ENCODE measurements at regions not wholly inside any gene's neighbourhood (a gene's known extent, or its start where the extent isn't known, plus 50 kb on each side); places are given as distances from the start of the nearest gene placed in this dataset.
"Not testable (repeated sequence)": the region's sequence is repeated elsewhere in the genome, so short reads cannot be mapped to it uniquely, and the experiment has no call there.

DNA sequence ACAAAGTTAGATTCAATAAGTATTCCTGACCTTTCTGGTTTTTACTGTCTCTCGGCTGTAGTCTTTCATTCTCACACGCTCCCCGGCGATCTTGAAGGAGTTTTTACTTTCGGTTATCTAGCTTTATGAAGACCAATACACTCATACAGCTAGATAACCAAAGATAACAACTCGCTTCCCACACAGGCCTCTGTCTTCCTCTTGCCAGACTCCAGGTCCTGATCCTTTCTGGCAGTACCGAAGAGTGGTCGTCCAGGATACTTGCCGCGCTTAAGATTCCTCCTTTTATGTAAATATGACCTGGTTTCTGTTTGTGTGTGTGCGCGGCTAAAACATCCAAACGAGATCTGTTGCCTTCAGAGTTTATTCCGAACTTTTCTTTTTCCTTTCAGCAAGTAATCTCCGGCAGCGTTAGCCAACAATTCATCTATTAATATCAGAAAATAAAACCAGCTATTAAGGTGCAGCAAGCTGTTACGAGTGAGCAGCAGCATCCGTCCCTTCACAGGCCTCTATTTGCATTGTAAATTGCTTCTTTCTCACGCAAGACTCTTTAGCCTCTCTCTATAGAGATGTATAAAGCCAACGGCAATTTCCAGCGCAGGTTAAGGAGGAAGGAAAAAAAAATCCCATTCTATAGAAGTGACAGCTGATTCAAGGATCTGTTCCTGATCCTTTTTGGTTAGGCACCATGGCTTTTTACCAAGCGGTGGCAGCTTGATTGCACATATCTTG lies 216.1 kb downstream of the MEF2C start:
- DNase-seq (ENCODE audit: low spot score): no peak

DNA sequence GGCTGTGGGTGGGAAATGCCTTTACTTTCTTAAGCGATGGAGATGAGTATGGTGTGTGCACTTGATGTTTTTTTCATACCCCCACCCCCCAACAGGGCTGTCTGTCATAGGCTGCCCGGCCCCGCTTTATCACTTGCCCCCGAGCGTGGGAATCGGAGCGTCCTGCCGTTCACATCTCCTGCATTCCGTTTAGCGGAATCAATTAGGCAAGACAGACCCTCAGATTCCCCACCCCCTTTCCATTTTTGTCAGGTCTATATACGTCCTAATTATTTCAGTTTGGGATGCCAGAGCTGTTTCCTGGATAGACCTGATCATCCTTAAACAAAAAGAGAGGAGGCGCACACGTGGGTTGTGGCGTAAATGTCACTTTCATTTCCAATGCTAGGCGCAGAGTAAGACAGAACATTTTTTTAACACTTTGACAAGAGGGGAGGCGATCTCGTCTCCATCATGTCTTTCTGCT lies 217.2 kb downstream of the MEF2C start:
- DNase-seq (ENCODE audit: low spot score): peak; percentile 64

DNA sequence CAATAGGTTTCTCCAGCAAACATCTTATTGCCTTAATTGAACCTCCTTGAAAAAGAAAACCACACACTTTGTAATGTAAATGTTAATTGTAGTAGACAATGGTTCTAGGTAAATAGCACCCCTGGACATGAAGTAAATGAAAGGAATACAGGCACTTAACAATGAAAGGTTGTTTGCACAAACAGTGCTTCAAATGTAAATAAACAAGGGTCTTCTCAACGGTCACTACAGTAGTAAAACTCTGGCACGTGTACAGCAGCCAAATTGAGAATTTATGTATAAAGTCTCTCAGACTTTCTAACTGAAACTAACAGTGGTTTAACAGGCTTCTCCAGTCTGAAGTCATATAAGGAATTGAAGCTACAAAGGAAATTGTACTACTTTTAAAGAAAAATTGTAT lies 218.3 kb downstream of the MEF2C start:
- DNase-seq (ENCODE audit: low spot score): no peak

DNA sequence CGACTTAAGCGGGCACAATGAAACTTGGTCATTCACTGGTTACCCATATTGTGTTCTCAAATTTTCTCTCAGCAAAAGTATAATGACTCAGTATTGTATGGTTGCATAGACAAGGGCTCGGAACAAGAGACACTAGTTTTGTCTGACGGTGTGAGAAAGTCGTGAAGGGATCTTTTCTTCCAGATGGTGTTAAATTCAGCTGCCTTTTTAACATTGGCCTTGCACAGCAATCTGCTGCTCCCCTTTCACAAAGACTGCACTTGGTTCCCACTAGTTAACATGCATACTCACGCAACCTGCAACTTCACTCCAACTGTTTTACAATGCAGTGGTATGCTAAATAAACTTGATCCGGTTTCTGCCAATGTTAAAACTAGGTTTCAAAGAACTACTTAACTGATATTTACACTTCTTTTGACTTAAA lies 219.2 kb downstream of the MEF2C start:
- no peak for DNase-seq (ENCODE audit: low spot score)

DNA sequence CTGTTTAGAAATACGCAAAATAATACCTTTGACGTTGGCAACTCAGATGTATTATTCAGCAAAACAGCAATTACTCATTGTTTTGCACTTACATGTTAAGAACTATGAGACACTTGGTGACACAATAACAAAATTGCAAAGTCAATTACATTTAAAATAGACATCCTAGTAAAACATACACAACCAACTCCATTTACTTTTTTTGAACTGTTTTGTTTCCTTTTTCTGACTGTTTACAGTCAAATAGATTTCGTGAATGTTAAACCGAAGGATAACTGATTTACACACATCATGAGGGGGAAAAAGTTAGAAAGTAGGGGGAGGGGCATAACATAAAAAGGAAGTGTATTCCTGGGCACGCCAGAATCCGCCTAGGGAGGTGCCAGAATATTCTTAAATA lies 220.1 kb downstream of the MEF2C start:
- no peak for DNase-seq (ENCODE audit: low spot score)

DNA sequence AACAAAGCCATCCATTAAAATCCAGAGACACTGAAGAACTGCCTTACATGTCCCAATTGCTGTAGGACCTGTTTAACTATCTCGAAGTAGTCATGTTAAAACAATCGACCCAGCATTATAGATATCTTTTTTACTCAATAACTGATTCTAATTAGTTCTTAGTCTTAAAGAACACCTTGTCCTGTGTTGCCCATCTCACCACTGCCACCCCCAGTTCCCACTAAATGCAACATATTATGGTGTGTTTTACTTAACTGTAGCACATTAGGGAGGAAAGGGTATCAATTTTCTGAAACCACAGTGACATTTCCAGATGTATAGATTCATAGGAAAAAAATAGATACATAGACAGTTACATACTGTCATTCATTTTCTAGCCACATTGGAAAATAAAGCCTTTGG lies 221.2 kb downstream of the MEF2C start:
- DNase-seq (ENCODE audit: low spot score): no peak

DNA sequence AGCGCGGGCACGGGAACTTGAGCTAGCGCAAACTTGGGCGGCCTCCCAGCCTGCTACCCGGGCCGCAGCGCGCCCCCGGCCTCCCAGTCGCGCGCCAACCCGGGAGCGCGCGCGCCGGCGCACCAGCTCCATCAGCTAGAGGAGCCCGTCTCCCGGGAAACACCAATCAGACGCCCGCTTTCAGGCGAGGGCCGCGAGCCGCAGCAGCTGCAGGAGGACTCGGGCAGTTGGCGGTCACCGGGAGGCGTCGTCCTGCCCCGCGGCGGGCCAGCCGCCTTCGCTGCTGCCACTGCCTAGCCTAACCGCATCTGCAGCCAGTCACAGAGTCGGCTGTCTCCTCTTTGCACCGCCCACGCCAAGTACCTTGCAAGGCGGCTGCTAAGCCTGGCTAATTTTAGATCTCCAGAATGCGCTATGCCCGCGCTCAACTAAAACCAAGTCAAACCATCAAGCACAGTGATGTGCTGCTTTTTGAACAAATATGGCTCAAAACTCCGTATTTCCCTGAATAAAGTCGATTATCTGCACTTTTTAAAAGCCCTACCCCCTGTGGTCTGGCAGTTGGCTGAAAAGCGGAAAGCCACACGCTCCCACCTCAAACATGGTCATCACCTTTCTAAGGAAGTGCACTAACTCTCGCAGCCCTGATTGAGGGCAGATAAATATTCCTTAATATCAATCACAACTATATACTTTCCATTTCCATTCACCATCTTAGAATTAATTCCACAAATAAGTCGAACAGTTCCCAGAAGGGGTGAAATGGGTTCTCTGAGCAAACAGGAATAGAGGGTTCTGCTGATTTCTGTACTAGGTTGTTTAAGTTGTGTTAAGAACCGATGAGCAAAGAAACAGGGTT lies 221.8 kb downstream of the MEF2C start:
- DNase-seq (ENCODE audit: low spot score): peak; percentile 85

DNA sequence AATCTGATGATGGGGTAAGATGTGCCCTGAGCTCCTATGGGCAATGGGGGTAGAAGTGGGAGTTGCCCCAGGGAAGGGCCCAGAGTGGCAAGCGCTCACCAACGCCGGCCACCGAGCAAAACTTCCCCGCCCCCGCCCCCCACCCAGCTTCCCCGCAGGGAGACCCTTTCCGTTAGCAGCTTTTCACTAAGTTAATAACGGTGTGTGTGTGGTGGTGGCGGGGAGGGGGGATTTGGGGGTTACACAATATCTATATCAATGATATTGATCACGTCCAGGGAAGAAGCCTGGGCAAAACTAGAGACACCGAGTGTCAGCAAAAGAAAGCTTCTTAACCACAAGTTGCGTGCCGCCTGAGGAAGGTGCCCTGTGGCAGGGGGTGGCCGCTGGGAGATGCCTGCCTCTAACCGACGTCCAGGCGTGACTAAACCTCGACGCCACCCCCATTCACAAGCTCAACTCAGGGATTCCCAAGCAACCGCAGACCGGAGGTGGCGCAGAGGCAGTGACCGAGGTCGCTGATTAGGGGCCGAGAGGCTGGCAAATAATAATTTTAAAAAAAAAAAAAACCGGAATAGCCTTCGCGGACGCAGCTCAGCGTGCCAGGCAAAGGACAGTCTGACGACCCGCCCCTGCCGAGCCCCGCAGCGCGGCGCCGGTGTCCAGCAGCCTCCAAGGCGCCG lies 222.6 kb downstream of the MEF2C start:
- no peak for DNase-seq (ENCODE audit: low spot score)

DNA sequence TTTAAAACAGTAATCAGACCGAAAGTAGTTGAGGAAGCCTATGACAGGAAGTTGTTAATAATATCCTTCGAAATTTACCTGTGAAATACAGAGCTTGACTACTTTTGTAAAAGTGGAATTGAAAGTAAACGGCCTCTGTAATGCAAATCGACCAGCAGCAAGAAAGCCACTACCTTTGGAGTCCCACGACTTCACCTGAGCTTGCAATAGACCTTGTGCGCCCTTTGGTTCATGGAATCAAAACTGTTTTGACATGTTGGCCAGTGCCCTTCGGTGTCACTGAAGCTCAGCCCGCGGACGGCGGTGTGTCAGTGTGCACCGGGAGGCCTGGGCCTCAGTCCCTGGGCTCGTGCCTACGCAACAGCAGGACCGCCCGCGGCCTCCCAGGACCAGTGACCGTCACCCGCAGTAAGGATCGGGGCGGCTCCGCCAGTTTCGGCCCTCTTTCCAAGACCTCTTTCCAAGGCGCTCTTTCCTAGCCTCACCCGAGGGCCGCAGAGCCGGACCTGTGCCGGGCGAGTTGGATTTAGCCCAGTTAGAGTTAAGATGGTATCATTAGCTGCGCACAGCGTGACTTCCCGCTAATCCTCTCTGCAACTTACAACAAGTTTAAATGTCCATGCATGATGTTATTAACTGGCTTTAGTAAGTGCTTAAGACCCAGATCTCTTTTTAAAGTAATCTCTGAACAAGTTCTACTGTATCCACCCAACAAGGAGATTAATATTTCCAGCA lies 223.3 kb downstream of the MEF2C start:
- no peak for DNase-seq (ENCODE audit: low spot score)

DNA sequence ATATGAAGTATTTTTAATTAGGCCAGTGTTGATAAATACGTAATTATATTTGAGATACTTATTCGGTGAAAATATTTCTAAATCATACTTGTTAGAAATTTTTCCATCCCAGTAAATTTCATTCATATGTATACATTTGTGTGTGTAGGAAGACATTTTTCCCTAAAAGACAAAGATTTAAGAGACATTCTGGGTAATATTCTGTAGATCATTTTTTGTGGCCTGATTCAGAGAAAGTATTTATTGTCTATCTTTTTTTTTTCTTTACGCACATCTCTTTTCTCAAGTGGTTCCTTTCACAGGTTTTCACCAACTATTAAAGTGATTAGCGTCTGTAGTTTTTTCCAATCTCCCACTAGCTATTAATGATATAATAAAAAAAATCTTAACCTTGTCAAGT lies 224.1 kb downstream of the MEF2C start:
- no peak for DNase-seq (ENCODE audit: low spot score)

DNA sequence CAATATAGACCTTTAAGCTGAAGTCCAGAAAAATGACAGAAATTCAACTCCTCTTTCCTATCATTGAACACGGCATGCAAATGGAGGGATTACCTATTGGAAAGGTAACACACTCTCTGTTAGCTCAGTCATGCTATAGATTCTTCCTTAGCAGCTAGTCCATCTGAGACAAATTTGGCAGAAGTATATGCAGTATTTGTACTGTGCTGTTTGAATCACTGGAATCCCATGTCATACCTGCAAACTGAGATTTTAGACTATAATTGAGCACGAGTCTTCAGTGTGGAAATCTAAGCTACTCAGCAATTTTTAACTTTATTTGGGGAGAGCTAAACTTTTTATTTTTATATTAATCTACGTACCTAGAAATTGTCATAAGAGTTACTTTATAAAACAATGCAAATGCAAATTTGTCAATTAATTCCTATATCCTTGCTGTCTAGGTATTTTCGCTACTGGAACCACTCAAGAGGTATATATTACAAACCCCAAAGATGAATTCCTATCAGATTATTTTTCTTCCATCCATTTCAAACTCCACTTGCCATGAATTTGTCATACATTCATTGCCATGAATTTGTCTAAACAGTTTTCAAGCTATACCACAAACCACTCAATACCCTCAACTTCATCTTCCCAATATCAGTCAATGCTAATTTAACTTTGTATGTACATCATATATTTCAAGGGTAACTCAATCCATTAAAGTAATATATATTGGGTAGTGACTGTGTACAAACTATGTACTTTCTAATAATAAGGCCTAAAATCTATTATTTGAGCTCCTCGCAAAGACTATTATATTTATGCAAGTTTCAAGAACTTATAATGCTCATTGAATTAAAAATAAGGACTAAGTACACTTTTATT lies 224.8 kb downstream of the MEF2C start:
- DNase-seq (ENCODE audit: low spot score): no peak

DNA sequence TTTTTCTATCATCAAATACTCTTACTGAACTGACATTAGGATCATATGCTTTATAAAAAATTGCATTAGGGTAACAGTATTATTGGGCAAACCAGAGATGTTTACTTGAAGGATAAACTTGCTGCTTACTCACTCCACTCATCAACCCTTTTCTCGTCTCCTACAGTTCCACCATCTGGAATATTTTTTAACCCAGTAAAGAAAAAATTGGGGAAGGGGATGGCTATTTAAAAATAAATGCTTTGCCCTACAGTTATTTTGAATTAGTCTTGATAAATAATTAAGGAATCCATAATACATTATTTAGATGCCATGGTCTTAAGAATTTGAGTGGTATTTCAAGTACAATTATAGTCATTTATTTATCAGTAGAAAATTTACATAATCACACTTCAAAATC lies 225.8 kb downstream of the MEF2C start:
- DNase-seq (ENCODE audit: low spot score): no peak

DNA sequence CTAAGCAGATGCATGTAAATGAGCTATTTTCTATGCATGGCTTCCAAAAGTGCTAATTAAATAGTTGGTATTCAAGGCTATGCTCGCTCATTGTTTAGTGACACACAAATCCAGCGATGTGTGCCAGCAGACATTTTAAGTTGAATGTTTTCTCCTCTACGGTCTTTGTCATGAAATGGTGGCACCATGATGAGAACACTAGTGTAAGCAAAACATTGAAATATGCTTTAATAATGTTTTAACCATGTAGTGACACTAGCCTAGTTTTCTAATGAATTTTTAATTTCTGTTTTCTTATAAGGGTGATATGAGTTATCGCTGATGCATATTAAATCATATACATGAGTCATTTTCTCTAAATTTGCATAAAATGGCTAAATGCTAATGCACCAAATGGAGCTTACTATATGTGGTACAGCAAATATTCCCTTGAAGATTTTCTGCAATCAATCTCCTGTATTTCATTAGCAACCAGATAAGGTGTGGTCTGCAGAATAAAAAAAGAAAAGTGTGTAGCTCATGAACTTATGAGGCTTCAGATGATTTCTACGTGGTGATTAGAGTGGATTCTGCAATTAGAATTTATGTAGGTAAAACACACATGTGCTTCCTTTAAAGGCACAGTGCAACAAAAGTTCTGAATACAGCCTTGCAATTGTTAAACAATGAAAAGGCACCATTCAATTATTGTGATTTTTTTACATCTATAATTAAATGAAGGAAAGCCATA lies 226.6 kb downstream of the MEF2C start:
- DNase-seq (ENCODE audit: low spot score): no peak

DNA sequence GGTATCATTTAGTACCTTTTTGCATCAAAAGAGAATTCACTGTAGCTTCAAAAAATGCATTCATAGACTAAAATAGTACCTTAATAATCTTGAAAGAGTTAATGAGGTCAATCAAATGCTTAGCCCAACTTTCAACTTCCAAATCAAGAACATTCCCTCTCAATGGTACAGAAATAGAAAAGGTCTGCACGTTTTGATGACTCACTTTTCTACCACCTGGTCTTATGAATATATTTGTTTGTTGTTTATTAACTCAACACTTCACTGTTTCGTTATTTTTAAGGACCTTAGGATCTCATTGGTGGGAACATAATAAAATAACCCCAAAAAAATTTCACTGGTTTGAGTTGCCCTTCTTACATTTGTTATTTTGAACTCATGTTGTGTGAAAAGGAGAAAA lies 229.5 kb downstream of the MEF2C start:
- no peak for DNase-seq (ENCODE audit: low spot score)

DNA sequence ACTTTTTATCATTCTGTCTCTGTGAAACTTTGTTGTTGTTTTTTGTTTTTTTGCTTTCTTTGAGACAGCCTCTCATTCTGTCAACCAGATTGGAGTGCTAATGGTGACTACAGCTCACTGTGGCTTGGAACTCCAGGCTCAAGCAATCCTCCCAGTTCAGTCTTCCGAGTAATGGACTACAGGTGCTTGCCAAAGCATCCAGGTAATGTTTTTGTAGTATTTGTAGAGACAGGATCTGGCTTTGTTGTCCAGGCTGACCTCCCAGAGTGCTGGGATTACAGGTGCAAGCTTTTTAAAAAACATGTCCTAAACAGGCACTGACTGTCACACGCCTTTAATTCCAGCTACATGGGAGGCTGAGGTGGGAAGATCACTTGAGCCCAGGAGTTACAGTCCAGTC lies 235.1 kb downstream of the MEF2C start:
- no peak for DNase-seq (ENCODE audit: low spot score)

DNA sequence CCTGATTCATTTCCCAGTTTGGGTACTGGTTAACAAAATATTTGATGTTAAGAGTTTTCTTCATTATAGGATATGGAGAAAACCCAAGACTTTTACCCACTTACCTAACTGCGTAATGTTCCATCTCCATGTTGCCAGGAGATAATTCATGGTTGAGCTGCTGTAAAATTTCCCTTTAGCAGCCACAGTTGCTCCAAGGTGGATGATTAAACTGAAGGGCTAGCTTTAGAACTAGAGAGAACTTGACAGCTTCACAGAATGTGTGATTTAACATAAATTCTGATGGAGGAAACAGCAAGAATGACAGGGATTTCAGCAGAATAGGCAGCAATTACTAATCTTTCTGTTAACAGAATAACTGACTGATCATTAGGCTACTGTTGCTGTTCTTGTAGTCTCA lies 236.1 kb downstream of the MEF2C start:
- DNase-seq (ENCODE audit: low spot score): no peak

DNA sequence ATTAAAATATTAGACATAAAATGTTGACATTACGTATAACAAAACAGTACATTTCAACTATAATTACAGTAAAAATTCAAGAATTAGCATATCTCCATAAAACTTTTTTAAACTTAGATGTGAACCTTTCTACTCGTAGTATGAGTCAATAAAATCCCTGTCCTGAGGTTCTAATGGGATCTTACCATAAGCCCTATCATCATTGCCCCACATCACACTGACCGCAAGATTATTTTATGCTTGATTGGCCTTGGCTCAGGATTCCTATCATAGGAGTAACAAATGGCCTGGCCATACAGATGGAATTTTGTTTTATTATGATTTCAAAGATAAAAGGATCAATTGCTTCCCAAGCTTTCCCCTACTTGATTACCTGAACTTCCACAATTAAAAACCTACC lies 238.3 kb downstream of the MEF2C start:
- DNase-seq (ENCODE audit: low spot score): no peak

DNA sequence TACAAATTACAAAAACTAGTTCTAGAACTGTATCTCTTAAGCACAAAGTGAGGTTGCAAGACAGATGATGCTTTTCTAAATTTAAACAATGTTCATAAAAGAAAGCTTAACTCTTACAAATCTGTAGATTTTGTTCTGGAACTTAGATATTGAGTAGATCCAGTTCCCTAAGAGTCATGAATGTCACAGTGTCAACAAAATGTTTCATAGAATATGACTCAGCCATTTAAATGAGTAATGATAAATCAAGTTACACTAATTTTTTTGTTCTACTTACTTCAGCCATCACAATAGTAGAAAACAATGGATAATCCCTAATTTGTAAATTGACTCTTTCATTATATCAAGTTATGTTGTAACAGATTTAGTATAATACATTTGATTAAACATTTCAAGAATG lies 239.7 kb downstream of the MEF2C start:
- no peak for DNase-seq (ENCODE audit: low spot score)

DNA sequence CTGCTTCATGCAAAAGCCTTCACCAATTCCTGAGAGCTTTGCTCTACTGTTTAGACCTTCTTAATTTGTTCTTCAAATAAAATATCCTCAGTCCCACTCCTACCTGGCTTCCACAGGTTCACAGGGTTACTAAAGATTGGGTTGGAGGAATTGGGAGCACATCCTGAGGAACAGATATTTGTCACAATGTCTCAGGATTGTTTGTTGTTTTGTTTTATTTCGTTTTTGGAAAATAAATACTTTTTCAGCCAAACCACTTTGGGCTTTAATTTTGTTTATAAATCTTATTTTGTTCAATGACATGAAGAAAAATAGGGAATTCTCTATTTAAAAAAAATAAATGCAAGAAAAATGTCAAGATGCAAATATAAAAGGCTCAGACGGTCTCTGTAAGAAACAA lies 249.0 kb downstream of the MEF2C start:
- no peak for DNase-seq (ENCODE audit: low spot score)

DNA sequence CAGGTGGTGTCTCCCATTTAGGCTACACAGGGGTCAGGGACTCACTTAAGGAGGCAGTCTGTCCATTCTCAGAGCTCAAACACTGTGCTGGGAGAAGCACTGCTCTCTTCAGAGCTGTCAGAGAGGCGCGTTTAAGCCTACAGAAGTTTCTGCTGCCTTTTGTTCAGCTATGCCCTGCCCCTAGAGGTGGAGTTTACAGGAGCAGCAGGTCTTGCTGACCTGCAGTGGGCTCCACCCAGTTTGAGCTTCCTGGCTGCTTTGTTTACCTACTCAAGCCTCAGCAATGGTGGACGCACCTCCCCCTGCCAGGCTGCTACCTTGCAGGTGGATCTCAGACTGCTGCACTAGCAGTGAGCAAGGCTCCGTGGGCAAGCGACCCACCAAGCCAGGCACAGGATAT lies 260.1 kb downstream of the MEF2C start:
- not testable (repeated sequence) for DNase-seq (ENCODE audit: low spot score)

Data from left forelimb (tissue), 1 donor.